ENCODE measurements at regions not wholly inside any gene's neighbourhood (a gene's known extent, or its start where the extent isn't known, plus 50 kb on each side); places are given as distances from the start of the nearest gene placed in this dataset.

DNA sequence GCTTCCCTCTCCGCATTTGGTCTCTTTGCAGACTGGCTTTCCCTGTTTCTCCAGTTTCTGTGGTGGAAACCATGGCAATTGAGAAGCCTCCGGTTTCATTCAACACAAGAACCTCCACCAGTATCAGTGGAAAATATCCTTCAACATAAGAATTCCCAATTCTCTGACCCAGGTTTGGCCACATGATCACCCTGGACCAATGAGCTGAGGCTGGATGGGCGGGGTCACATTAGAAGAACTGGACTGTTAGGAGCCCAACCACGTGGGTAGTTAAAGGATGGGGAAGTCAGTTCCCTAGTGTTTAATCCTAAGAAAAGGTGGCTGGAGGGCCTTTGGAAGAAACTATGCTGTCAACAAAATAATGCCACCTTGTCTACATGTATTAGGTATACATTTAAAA, 336.3 kb downstream of the DMRT2 start:
- no peak for TF ChIP-seq CTCF (IDR thresholded peaks at IDR 0.05)
- no peak for TF ChIP-seq MAX (IDR thresholded peaks at IDR 0.05)
- TF ChIP-seq, protein P1, sequence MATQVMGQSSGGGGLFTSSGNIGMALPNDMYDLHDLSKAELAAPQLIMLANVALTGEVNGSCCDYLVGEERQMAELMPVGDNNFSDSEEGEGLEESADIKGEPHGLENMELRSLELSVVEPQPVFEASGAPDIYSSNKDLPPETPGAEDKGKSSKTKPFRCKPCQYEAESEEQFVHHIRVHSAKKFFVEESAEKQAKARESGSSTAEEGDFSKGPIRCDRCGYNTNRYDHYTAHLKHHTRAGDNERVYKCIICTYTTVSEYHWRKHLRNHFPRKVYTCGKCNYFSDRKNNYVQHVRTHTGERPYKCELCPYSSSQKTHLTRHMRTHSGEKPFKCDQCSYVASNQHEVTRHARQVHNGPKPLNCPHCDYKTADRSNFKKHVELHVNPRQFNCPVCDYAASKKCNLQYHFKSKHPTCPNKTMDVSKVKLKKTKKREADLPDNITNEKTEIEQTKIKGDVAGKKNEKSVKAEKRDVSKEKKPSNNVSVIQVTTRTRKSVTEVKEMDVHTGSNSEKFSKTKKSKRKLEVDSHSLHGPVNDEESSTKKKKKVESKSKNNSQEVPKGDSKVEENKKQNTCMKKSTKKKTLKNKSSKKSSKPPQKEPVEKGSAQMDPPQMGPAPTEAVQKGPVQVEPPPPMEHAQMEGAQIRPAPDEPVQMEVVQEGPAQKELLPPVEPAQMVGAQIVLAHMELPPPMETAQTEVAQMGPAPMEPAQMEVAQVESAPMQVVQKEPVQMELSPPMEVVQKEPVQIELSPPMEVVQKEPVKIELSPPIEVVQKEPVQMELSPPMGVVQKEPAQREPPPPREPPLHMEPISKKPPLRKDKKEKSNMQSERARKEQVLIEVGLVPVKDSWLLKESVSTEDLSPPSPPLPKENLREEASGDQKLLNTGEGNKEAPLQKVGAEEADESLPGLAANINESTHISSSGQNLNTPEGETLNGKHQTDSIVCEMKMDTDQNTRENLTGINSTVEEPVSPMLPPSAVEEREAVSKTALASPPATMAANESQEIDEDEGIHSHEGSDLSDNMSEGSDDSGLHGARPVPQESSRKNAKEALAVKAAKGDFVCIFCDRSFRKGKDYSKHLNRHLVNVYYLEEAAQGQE (IDR thresholded peaks at IDR 0.05) = no peak
- no peak for TF ChIP-seq CBX2 (IDR thresholded peaks at IDR 0.05; ENCODE audit: borderline replicate concordance, low read depth)
- TF ChIP-seq USF2 (IDR thresholded peaks at IDR 0.05) = no peak
- no peak for TF ChIP-seq POLR2A (IDR thresholded peaks at IDR 0.05; ENCODE audit: low read length)
- TF ChIP-seq ELK1 (IDR thresholded peaks at IDR 0.05; ENCODE audit: low read depth, low read length) = no peak

All from A549 (cell line).